Head of caudate nucleus (tissue), 42 donors: ENCODE measurements at regions not wholly inside any gene's neighbourhood (a gene's known extent, or its start where the extent isn't known, plus 50 kb on each side); places are given as distances from the start of the nearest gene placed in this dataset.
"Not testable (repeated sequence)": the region's sequence is repeated elsewhere in the genome, so short reads cannot be mapped to it uniquely, and the experiment has no call there.

ENCODE experiments used
- DNase-seq, 42 donors: peaks; one replicate each; pipeline versions ENCODE4 v3.0.0 to v3.0.0-alpha.2; 2020 to 2021; ENCODE audit warnings: mixed read lengths in 7 of 42
- intact Hi-C: fragments of 100-400 bp; cut with DNase I; formaldehyde crosslinking; loops from one replicate; pipeline ENCODE4 v1.15.0; 2022

DNA sequence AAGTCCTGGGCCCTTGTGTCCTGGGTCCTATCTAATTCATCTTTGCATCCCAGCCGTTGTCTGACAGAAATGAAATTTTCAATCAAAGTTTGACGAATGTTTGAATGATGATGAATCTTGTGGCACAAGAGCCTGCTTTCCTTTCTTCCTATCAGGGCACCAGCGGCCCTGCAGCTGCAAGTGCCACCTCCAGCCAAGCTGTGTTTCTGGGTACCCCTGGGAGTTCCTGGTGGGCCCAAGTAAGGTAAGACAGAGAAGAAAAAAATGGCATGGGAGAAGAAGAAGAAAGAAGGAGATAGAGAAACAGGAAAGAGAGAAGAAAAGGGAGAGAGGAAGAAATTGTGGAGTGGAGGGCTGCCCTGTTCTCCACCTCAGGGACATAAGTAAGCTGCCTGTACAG is 782.1 kb upstream of the TPTE start:
- intact Hi-C loops = loop anchor here (10.0 kb wide), 1 partner anchor 46 kb away; no protein-coding TSS in a partner anchor
- DNase-seq = no peak

DNA sequence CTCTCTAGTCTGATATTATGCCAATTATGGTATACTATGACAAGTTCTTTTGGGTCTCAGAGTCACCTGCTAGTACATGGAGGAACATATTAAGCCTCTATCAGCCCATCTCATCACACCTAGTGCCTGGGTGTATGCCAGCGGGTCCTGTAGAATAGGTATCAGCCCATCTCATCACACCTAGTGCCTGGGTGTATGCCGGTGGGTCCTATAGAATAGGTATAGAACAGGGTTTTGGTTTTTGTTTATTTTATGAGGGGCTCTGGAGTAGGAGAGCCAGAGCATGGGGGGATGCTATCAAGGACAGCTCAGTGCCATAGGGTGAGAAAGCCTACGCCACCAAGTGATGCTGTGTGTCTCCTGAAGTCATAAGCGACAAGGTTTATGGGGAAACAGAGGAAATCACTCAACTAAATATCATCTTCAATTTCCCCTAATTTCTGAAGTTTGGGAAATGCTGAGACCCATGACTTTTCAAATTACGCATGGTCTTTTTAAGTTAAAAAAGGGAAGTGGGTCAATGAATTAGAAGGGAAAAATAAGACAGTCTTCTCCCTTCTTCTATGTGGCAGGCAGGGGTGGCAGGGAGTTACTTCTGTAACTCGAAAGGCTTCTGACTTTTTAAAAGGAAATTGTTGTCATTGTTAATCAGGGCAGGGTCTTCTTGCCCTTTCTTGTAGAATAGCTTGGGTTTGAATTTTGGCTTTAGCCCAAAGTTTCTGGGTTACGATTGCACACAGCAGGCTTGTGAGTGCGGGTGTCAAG is 781.0 kb upstream of the TPTE start:
- DNase-seq, intact Hi-C loops: not testable (repeated sequence)

DNA sequence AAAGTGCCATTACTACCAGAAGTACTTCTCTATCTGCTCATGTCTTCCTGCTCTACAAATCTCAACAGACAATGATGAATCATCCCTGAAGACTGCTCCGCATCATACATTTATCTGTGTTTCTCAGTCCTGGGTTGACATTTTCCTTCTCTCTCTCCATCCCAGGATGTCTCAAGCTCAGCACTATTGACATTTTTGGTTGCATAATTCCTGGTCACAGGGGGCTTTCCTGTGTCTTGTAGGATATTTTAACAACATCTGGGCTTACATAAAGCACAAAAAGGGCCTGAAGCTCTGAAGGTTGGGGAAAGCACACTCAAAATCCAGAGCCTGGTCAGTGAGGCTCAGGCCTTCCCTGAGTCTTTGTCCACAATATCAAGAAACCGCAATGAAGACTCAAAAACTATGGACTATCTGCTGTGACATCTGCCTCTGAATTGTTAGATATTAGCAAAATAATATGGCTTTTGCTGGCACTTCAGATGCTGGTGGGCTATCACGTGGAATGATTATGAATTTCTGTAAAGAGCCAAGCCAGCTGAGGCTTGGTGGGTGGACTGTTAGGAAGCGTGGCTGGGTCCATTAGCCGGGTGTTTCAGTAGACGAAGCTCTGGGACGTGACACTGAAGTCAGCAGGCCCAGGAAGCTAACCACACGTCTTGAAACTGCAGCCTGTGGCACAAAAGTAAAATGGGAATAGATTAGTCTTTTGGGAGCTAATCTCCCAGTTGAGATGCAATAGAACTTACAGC is 780.2 kb upstream of the TPTE start:
- DNase-seq, intact Hi-C loops: not testable (repeated sequence)

DNA sequence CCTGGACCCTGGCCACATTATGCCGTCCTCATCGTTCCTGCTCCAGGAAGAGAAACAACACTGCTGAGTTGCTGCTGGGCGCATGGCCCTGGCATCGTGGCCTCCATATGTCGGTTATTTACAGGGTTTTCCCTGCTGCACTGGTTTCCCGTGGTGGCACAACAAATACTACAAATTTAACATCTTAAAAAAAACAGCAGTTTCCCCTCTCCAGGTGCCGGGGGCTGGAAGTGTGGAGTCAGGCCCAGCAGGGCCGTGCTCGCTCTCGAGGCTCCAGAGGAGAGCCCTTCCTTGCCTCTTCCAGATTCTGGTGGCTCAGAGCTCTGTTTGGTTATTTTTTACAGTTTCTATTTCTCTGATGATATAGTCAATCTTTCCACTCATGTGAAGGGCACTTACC is 777.8 kb upstream of the TPTE start:
- intact Hi-C loops = not testable (repeated sequence)

DNA sequence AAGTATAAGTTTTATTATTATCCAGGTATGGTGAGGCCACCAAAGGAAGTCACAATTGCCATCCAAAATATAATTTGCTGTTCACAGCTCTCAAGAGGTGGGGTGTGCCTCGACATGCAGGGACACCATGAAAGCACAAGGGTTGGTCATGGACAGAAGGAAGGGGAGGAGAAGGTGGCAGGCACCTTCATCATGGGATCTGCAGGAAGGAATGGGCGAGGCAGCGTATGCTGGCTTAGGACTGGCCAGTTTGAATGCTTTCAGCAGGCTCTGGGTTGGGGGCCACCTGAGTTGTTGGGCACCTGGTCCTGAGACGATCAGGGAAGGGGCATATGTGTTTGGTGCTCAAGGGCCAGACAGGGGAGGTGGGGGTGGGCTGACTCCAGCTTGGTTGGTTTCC is 777.2 kb upstream of the TPTE start:
- intact Hi-C loops = not testable (repeated sequence)

More for the DNA sequence above, 777.8 kb upstream of the TPTE start:
- not testable (repeated sequence) for DNase-seq

DNA sequence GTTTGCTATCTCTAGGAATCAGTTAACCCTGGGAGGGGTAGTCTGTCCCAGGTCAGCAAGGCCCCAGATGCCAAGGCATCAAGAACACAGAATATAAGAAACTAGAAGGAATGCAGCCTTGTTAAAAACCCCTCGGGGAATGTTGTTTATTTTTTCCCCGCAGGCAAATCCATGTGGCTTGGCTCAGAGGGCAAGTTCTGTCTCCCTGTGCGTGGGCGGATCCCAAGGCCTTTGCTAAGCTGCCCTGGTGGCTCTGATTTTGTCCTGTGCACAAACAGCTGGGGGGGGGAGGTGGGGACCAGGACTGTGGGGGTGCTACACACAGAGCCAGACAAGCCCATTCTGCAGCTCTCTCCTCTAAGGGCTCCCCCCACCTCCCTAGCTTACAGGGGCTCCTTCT is 776.8 kb upstream of the TPTE start:
- intact Hi-C loops, DNase-seq: not testable (repeated sequence)

More for the DNA sequence above, 777.2 kb upstream of the TPTE start:
- not testable (repeated sequence) for DNase-seq

DNA sequence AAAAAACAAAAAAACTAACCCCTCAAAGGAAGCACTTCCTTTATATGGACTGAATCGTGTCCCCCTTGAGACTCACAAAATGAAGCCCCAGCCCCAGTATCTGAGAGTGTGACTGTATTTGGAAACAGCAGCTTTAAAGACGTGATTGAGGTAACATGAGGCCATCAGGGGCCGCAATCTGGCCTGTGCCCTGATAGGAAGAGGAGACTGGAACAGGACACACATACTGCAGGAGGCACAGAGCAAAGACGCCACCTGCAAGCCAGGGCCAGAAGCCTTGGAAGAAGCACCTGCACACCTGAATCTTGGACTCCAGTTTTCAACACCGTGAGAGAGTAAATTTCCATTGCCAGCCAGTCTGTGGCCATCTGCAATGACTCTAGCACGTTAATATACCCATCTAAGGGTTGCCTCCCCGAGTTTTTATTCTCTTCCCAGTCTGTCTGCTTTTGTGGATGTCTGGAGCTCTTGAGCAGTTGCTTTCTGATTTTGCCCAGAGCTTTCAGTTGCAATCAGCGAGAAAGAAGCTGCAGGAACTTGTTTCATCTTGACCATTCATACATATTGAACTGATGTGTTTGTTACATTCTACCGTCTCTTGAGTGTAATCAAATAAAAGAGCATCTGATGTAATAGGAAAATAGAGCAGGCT is 775.8 kb upstream of the TPTE start:
- intact Hi-C loops, DNase-seq: not testable (repeated sequence)

DNA sequence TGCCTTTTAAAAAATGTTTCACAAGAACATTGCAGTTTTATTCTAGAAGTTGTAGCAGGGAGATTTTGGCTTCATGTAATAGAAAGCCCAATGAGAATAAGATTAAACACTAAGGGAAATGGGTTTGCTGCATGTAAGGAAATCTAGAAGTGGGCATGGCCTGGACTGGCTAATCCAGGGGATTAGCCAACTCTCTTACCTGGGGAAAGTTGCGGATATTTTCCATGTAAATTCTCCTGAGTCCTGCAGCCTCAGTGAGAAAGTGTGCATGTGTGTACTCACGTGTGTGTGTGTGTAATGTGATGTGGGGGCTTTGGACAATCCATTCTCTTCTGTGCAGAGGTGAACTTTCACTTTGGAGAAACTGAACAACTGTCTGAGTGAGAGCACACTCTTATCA is 775.1 kb upstream of the TPTE start:
- intact Hi-C loops, DNase-seq: not testable (repeated sequence)

DNA sequence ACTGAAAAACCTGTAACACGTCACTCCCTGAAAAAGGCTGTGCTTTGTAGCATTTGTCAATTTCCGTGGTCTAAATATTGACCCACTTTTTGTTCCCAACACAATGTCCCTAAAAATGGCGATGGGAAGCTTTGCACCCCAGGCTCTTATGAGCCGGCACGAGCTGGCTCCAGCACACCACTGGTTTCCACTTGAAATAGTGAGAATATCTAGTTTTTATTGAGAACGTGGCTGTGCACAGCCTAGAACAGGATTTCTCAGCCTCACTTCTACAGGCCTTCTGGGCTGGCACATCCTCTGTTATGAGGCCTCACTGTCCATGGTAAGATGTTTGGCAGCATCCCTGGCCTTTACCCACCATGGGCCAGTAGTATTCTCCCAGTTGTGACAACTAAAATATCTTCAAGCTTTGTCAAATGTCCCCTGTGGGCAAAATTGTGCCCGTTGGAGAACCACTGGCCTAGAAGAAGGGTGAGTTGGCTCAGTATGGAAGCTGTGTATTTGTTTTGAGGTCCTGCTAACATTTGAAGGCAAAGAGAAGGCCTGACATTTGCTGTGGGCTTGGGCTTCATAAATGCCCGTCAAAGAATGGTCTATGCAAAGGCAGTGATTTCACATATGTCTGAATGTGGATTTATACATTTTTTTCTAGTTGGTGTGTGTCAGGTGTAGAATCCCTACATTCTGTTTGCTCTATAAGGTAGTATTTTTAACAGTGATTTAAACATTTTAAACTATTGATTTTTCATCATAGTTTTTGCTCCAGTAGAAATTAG is 774.4 kb upstream of the TPTE start:
- intact Hi-C loops, DNase-seq: not testable (repeated sequence)

DNA sequence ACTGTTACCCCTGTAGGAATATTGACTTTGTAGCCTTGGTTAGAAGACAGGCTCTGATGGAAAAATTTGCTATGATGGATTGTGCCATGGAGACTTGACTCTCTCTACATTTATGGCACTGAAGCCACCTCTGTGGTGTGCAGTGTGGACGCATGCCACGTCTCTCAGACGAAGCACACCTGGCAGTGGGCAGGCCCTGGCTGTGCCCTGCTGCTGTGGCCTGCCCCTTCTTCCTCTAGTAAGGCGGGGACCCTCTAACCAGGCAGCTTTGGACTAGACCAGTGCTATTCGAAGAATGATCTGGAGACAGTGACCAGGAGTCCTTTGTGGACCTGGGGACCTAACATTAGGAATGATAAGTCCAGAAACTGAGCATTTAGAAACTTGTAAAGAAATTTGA is 773.5 kb upstream of the TPTE start:
- intact Hi-C loops = not testable (repeated sequence)

DNA sequence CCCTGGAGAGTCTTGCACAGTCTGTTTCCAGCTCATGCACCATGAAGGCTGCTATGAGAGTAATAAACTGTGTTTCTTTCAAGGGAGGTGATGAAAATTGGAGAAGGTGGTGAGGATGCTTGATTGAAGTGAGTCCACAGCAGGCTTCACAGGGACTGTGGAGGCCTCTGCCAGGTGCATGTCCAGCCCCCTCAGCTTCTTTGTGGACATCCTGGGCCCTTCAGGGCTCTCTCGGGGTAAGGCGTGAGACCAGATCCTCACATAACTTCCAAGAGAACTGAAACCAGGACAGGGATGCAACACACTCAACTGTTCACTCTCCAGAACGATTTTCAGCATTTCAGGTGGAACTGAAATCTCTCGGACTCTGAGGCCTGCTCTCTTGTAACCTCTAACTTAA is 772.9 kb upstream of the TPTE start:
- DNase-seq, intact Hi-C loops: not testable (repeated sequence)

More for the DNA sequence above, 773.5 kb upstream of the TPTE start:
- not testable (repeated sequence) for DNase-seq

DNA sequence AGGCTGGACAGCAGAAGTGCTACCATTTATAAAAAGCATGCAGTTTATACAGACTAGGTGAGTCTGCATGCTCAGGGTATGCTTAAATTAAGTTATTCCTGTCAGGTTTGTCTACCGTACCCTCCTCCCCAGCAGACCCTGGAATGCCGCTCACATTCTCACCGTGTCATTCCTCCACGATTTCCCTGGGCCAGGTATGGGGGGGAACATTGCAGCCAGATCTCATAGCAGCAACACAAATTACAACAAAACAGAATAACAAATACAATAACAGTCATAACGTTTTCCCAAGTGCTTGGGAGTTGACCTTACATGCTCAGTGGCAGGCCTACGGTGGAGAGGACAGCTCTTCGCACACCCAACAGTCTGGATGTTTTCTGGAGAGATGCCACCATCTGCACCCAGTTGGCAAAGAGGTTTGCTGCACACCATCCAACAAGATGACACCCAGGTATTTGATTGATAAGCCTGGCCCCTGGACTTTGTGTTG is 771.6 kb upstream of the TPTE start:
- intact Hi-C loops, DNase-seq: not testable (repeated sequence)

DNA sequence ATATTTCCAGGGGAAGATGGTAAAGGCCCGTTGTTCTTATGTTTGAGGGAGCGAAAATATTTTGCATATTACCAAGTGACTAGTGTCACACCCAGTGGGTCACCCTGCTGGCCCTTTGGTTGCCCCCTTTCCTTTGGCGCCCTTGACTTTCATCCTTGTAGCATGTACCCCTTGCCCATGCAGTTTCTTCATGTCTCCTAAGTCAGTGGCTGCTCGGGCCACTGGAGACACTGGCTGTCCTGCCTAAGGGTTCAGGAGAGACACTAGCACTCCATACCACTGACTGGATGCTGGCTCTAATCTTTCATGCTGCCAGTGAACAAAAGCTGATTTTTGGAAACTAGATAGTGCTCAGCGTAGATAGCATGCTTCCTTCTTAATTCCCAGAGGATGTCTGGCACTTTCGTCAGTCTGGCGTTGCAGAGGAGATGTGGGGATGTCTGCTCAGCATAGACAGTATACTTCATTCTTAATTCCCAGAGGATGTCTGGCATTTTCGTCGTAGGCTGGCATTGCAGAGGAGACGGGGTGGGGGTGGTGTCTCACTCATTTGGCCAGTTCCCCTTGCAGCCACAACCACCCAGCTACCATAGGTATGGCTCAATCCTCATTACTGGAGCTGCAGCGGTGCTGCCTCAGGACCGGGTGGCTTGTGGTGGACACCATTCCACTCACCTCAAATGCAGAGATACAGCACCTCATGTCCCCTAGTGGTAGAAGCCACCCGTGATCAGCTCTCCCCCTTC is 770.9 kb upstream of the TPTE start:
- no peak for DNase-seq
- intact Hi-C loops = no loop called here

DNA sequence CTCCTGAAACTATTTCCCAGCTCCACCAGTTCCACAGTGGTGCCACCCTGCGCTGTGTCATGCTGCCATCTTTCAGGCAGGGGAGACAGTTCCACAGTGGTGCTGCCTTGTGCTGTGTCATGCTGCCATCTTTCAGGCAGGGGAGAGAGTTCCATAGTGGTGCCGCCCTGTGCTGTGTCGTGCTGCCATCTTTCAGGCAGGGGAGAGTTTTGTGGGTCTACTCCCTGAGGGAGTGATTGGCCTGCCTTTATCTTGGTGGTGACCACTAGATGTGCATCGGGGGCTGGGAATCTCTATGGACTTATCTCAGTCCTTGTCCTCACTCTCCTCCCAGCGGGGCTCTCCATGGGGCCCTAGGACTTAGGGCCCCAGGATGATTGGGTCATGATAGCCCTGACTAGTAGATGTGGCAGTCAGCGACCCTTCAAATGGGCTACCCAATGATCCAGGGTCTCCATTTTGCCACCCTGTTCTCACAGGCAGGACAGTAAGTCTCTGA is 770.2 kb upstream of the TPTE start:
- intact Hi-C loops, DNase-seq: not testable (repeated sequence)

DNA sequence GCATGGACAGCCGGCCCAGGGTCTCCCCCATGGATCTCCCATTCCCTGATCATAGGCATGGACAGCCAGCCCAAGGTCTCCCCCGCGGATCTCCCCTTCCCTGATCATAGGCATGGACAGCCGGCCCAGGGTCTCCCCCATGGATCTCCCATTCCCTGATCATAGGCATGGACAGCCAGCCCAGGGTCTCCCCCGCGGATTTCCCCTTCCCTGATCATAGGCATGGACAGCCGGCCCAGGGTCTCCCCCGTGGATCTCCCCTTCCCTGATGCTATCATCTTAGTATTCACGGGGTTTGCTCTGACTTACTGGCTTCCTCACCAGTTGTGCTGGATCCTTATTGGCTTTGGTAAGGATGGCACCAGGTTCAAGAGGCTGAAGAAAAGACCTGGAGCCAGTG is 769.4 kb upstream of the TPTE start:
- intact Hi-C loops = not testable (repeated sequence)

DNA sequence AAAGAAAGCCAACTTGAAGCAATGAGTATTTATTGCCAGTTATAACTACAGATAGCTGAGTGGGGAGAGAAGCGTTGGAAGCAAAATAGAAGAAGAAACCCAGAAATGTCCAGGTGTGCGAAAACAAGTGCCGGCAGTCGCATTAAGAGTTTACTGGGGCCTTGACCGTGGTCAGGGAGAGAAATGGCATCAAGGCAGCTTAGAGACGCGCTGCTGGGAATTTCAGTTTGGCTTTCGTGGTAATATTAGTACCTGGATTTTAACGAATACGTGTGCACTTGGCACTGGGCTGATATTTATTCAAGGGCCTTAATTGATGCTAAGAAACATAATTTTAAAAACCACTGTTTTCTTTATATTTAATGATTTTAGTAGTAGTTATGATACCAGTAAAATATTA is 767.9 kb upstream of the TPTE start:
- intact Hi-C loops = not testable (repeated sequence)
- DNase-seq = peak in 1 of 42 donors; percentile 33

More for the DNA sequence above, 769.4 kb upstream of the TPTE start:
- not testable (repeated sequence) for DNase-seq

DNA sequence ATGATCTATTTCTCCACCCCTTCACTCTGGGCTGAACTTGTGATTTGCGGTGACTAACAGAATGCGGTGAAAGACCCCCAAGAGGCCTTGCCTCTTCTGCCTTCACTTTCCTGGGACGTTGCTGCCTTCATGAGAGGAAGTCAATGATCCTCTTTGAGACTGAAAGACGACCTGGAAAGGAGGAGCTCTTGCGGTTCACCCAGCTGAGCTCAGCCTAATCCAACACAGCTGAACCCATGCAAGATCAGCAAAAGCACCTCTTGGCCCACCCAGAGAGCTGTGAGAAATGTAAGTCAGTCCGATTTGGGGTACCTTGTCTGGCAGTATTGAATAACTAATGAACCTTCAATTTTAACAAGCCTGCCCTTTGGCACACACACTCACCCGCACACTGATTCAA is 767.4 kb upstream of the TPTE start:
- DNase-seq = peak in 1 of 42 donors; percentile 37
- intact Hi-C loops = no loop called here

DNA sequence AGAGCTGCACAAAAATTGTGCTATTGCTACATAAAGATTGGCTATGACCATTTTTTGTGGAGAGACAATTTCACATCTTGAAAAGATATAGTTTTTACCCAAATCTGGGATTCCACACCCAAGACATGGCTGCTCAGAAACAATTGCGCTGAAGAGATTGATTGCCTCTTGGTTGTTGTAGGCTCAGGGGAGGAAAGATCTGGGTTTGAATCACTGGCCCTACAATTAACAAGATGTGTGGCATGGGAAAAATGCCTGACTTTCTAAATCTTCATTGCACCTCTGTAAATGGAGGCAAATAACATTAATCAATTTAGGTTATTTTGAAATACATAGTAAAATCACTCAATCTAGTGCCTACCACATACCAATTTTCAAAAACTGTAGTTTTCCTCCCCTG is 766.9 kb upstream of the TPTE start:
- peak in 1 of 42 donors; percentile 22 for DNase-seq
- intact Hi-C loops = not testable (repeated sequence)
